ENCODE measurements at regions not wholly inside any gene's neighbourhood (a gene's known extent, or its start where the extent isn't known, plus 50 kb on each side); places are given as distances from the start of the nearest gene placed in this dataset.

- Histone ChIP-seq H3K4me1 (no peaks in the 10 kb centered on the region), H3K27ac (no peak overlapping the region), H3K36me3 (no peaks in the 10 kb centered on the region), H3K27me3 (replicated peaks in 1 of 7) (no peaks in the 10 kb centered on the region), H3K9me3 (peaks cover 0 to 17% (median 11%) of the 10 kb centered on the region in 8 donors), H3K4me3 (no peak overlapping the region)
- intact Hi-C loops (cut with DNase I; ENCODE audit: low total_unique reads) = no loop called here
- WGBS, 5 donors = 88 to 94% (median 92%) methylated on average over 2 of the region's 2 CpGs
- TF ChIP-seq POLR2AphosphoS5 (IDR thresholded peaks at IDR 0.05) (no peak), POLR2A (IDR thresholded peaks at IDR 0.05) (no peak), CTCF (IDR thresholded peaks at IDR 0.05 in 8 of 11, conservative IDR thresholded peaks at IDR 0.05 in 3 of 11) (no peak)
- no peak for DNase-seq
These were observed 86.5 kb upstream of the BRINP3 start for GRCh38 chr1:190564117-190564516.

DNA sequence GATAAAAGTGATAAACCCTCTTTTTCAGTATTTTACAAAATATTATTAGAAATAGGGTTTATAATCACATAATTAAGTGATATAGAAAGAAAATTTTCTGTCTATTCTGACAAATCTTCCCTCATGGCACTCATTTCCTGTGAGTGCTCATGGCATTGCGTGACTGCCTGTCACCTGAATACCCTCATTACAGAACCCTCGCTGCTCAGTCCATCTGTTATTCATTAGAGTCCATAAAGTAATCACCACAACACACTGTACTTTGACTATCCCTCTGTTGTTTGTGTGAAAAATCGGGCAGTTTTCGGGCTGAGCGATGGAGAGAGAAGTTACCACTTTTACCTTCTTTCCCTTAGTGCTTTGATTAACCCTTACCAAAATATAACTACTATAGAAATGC, 100.4 kb upstream of the BRINP3 start:
- Histone ChIP-seq H3K4me3 (no peak overlapping the region), H3K9me3 (no peaks in the 10 kb centered on the region), H3K4me1 (no peaks in the 10 kb centered on the region), H3K36me3 (no peaks in the 10 kb centered on the region), H3K27me3 (replicated peaks in 1 of 7) (no peaks in the 10 kb centered on the region), H3K27ac (no peak overlapping the region)
- 83 to 94% (median 85%) methylated on average over 5 of the region's 5 CpGs for WGBS, 5 donors
- no peak for DNase-seq
- intact Hi-C loops (cut with DNase I; ENCODE audit: low total_unique reads) = no loop called here
- no peak for TF ChIP-seq POLR2A (IDR thresholded peaks at IDR 0.05)

DNA sequence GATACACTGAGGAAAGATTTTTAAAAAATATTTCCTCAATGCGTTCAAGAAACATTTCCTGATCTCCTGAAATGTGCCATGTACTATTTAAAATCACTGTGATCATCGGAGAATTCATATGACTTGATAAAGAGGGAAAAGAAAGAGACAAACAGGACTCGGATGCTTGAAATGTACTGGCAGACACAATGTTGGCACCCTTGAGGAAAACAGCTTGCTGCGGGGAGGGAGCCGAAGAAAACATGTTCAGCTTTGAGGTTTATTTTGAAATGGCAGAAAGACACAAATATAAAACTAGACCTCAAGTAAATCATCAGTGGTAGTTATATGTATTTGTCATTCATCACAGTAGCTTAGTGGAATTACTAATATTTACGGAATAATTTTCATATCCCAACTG, 100.9 kb upstream of the BRINP3 start:
- WGBS, 5 donors = 86 to 92% (median 90%) methylated on average over 6 of the region's 6 CpGs
- no peaks in the 10 kb centered on the region for H3K4me1 ChIP-seq
- no peak overlapping the region for H3K27ac ChIP-seq
- H3K36me3 ChIP-seq = no peaks in the 10 kb centered on the region
- DNase-seq = no peak
- H3K9me3 ChIP-seq = no peaks in the 10 kb centered on the region
- no peak overlapping the region for H3K4me3 ChIP-seq
- TF ChIP-seq POLR2AphosphoS5 (IDR thresholded peaks at IDR 0.05) (no peak), CTCF (IDR thresholded peaks at IDR 0.05 in 8 of 11, conservative IDR thresholded peaks at IDR 0.05 in 3 of 11) (no peak), POLR2A (IDR thresholded peaks at IDR 0.05) (no peak)
- H3K27me3 ChIP-seq (replicated peaks in 1 of 7) = no peaks in the 10 kb centered on the region
- intact Hi-C loops (cut with DNase I; ENCODE audit: low total_unique reads) = no loop called here

DNA sequence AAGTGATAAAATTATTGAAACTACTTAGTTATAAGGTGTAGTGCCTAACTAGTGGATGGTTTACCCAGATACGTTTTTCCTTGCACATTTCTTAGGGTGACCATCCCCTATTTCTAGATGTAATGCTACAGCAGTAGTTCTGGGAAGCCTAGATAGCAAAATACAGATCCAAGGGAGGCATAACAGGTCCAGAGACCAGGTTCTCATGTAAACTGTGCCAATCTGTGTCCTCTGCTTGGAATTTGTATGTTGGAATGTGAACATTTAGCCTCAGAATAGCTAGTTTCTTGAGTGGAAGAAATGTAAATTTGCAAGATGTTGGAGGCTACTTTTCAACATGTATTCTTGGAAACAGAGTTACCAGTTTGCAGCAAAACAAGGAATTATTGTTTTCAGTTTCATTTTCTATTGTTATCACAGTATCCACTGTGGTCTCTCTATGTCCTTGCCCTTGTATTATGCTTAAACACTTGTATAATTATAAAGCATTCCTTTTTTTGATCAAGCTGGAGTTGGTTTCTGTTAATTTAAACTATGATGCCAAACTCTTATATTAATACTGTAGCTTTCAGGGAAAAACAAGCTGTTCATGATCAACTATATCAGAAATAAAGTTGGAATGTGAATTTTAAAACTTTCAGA, 102.0 kb upstream of the BRINP3 start:
- TF ChIP-seq POLR2A (IDR thresholded peaks at IDR 0.05) (no peak), CTCF (IDR thresholded peaks at IDR 0.05 in 8 of 11, conservative IDR thresholded peaks at IDR 0.05 in 3 of 11) (no peak), POLR2AphosphoS5 (IDR thresholded peaks at IDR 0.05) (no peak)
- Histone ChIP-seq H3K4me3 (no peak overlapping the region), H3K27ac (no peak overlapping the region), H3K4me1 (no peaks in the 10 kb centered on the region), H3K9me3 (no peaks in the 10 kb centered on the region), H3K27me3 (replicated peaks in 1 of 7) (no peaks in the 10 kb centered on the region), H3K36me3 (no peaks in the 10 kb centered on the region)
- intact Hi-C loops (cut with DNase I; ENCODE audit: low total_unique reads) = no loop called here
- WGBS, 5 donors = 7 to 22% (median 13%) methylated on average over 1 of the region's 1 CpG
- no peak for DNase-seq

DNA sequence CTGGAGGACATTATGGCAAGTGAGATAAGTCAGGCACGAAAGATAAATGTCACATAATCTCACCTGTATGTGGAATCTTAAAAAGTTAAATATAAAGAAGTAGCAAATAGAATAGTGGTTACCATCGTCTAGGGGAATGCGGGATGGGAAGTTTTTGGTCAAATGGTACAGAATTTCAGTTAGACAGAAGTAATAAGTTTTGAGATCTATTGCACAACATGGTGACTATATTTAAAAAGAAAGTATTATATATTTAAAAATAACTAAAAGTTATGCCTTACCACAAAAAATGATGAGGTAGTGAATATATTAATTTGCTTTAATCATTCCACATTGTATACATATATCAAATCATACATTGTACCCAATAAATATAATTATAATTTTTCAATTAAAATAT, 106.2 kb upstream of the BRINP3 start:
- H3K9me3 ChIP-seq = no peaks in the 10 kb centered on the region
- DNase-seq = no peak
- no peak overlapping the region for H3K4me3 ChIP-seq
- 81 to 88% (median 86%) methylated on average over 3 of the region's 3 CpGs for WGBS, 5 donors
- no peak overlapping the region for H3K27ac ChIP-seq
- TF ChIP-seq POLR2A (IDR thresholded peaks at IDR 0.05) (no peak), POLR2AphosphoS5 (IDR thresholded peaks at IDR 0.05) (no peak), CTCF (IDR thresholded peaks at IDR 0.05 in 8 of 11, conservative IDR thresholded peaks at IDR 0.05 in 3 of 11) (no peak)
- H3K27me3 ChIP-seq (replicated peaks in 1 of 7) = no peaks in the 10 kb centered on the region
- intact Hi-C loops (cut with DNase I; ENCODE audit: low total_unique reads) = no loop called here
- H3K4me1 ChIP-seq = no peaks in the 10 kb centered on the region
- H3K36me3 ChIP-seq = no peaks in the 10 kb centered on the region
